Right forelimb (tissue), 1 donor: ENCODE measurements at regions not wholly inside any gene's neighbourhood (a gene's known extent, or its start where the extent isn't known, plus 50 kb on each side); places are given as distances from the start of the nearest gene placed in this dataset.

Experiments
- DNase-seq: peaks from one replicate; pipeline ENCODE4 v3.0.0-alpha.2; 2018

DNA sequence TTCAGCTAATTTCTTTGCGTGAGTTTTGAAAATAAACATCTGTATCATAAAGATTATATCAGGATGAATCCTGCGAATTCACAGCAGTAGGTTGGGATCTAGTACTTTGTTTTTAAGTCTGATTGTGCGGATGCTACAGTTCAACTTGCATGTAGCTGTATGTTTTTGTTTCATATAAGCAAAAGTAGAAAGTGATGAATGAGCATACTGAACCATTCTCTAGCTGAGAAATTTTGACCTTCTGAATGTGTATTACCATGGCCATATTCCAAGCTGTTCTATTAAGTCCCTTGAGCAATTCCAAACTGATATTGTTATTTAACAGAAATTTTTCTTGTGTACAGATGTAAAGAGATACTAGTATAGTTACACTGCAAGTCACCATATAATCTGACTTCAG, 358.8 kb upstream of the MEOX2 start:
- no peak for DNase-seq

DNA sequence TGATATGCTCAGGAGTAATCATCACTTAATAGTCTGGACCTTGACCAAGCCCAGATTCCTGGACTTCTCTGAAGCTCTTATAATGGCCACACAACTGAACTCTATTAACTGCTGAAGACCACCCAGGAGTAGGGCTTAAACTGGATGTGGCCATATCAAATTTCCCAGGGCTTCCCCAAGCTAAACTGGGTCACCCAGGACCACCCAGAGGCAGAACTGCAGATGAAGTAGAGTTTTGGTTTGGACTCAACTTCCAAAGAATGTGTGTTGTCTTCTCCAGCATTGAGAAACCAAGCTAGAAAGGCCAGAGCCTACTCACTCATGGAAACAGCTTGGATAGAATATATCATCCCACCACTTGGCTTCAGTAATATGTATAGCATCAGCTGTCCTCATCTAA, 358.2 kb upstream of the MEOX2 start:
- no peak for DNase-seq

DNA sequence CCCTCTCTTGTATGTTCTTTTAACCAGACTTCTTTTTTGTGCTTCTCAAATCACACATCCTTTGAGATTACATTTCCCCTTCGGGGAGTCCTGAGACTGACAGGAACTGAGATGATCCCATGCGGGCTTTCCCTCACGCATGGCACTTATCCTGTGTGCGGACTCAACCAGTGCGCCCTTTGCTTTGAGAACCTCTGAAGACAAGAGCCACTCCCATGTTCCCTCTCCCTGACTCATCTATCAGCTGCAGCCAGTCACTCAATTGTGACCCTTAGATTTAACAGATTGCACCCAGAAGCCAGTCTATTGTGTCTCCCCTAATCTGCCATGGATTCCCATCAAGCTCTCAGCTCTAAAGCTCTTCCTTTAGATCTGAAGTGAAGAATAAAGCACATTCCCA, 353.9 kb upstream of the MEOX2 start:
- DNase-seq, result no peak

DNA sequence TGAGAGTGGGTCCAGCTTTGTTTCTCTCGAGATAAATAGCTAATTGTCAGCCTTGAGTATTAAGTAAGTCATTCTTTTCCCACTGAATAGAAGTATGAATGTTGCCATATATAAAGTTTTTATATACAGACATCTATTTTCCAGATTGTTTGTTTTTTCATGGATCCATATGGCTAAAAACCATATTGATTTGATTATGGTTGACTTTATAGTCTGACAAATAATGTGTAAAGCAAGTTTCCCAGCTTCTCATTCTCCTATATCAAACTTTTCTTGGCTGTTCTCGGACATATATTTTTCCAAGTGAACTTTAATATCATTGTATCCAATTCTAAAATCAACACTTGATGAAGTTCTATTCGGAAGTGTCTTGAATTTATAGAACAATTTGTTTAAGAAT, 352.4 kb upstream of the MEOX2 start:
- no peak for DNase-seq

DNA sequence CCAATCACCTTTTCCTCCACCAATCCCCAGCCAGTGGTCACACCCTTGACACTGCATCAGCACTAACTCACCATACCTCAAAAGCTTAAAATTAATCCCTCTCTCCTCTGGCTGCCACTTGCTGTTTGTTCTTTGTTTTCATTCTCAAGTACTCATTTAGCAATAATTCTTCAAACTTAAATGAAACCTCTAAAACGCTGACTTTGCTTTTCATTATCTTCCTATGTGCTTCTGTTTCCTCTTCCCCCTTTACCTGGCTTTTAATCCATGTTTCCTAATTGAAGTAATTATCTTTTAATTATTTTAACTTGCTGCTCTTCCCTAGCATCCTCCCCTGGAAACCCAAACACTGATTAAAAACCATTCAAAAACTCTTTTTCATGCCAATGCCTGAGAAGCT, 348.9 kb upstream of the MEOX2 start:
- DNase-seq, result no peak

DNA sequence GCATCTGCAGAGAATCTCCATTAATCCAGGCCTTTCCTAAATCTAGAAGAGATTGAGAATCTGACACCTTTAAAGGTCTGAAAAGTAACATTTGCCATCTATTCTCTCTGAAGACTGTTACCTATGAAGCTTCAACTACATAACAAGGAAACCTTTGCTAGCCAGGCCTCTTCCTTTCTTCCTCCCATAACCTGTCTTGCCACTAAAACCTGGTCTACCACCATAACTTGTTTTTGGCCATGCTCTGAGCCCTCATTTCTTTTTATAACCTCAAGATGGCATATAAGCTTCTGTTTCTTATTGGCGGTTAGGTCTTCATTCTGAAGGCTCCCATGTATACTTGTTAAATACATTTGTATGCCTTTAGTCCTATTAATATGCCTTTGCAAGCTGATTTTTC, 348.4 kb upstream of the MEOX2 start:
- DNase-seq, result no peak

DNA sequence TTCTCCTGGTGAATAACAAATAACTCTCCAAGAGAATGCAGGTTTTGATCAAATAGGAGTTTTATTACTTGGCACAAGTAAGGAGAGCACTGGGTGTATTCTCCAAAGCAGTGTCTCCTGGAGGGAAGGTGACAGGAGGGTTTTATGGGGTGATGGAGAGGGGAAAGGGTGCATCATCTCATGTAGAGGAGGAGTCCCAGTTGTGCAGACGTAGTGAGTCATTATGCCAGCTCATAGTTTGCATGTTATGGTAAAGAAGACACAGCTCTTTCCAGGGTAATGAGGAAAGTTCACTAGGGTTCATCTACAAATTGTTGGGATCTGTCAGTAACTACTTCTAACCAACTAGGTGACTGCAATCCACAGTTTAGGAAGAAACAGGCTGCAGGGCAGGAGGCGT, 347.9 kb upstream of the MEOX2 start:
- DNase-seq, result no peak

DNA sequence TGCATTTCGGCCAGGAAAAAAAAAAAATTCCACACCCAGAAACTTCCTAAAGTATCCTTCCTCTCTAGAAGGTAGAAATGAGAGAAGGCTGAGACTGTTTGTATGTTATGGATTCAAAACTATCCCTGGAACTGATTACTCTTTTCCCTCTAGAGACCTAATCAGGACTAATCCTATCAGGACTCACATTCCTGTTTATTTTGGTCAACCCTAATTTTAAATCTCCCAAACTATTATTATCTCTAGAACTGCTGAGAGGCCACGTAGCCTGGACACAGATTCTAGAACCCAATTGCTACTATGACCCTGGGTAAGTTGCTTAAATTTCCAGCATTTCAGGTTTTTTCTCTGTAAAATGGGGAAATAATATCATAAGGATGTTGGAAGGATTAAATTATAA, 346.8 kb upstream of the MEOX2 start:
- no peak for DNase-seq

DNA sequence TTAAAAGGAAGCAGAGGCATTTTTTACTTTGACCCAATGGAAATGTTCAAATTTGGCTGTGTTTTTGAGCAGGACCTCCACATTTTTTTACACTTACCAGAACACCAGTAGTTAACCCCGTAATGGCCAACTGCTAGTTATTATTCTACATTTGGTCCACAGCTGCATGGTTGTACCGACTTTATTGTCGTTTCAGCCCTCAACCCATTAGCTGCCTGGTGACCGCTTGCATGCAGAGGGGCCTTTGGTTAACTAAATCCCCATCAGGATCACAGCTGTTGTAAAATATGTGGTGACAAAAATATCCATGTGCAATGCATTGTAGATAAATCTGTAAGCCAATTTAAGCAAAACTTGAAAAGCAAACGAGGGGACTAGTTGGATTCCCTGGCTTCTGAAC, 342.2 kb upstream of the MEOX2 start:
- DNase-seq, result no peak

DNA sequence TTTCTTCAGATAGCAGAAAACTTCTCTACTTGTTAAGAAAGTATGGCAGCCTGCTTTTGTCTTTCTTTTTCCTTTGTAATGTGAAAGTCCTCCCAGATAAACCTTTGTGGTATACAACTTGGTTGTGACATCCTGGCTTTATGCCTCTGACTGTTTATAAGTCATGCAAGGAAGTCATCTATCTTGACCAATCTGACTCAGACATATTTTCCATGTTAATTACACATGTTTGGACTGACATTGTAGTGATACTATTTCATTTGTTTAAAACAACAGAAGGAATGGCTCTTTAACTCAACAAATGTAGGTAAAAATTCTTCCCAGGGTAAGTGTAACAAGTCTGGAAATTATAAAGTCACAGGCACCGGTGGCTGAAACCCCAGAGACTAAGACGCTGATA, 341.6 kb upstream of the MEOX2 start:
- no peak for DNase-seq

DNA sequence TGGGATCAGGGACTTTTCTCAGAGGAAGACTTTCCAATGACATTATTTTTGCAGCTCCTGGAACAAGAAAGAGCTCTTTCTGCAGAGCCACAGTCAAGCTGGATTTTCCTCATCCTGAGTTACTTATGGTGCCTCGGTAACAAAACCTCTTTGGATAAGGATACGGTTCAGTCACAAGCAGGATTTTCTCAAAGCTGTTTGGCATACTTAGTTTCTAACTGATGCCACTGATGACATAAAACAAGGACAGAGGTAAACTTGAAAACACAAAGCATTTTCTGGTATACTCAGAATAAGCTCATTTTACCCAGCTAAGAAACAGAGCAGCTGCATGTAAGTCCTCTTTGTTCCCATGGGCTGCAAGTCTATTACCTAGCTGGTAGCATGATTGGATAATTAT, 340.9 kb upstream of the MEOX2 start:
- DNase-seq, result no peak

DNA sequence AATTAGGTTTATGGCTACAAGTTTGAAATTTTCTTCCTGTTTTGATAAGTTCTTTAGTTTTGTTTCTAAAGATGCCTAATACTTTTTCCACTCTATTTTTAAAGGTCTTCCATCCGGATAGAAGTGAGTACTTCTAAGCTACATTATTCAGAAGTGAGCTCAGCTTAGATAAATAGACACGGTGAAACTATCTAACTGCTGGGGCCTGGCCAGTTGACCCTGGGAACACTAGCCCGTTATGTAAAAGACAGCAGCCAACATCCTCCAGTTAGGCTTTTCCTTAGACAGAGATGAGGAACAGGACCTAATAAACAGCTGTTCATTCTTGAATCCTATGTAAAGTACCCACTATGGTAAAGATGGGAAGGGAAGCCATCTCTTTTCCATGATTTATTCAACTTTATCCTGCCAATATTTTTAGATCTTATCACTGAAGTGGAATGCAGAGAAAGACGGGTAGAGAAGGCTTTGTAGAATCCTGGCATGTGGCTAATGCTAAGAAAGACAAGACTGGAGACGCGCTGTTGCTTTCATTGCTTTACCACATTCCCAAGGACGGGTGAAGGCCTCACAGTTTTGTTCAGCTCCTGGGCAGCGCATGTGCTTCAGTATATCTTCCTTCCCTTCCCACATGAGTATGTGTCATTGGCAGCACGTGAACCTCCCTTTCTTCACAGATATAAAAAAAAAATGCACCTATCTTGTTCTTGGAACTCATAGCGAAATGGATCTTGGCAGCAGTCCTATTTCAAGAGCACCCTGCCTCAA, 340.0 kb upstream of the MEOX2 start:
- DNase-seq, result no peak

DNA sequence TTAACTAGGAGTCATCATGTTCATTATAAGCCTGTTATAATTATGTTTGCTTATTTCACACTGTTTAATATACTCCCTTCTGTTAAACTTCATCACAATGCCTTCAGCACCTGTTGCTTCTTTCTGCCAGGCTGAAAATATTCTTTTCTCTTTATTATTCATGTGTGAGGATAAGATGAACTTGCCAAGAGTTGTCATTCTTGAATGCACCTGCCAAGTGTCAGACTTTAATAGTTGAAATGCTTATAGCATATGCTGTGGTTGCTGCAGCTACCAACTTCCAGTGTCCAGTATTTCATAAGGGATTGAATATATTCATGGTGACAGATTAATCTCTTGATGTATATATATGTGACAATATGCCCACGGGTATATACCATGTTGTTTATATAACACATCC, 339.2 kb upstream of the MEOX2 start:
- no peak for DNase-seq

DNA sequence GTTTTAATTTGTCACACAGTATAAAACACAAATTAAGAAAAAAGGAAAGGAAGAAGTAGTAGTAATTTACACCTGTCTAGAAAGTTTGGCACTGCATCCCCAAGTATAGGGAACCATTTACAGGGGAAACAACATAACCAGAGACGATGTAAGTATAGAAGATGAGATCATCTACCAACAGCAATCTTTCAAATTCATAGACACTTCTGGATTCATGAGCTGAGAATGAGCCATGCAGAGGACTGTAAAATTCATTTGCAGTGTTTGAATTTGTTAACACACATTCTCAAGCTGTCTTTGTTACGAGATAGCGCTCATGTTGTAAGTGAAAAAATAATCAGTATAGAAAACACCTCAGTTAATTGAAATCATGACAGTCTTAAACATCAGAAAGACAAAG, 337.0 kb upstream of the MEOX2 start:
- DNase-seq, result no peak

DNA sequence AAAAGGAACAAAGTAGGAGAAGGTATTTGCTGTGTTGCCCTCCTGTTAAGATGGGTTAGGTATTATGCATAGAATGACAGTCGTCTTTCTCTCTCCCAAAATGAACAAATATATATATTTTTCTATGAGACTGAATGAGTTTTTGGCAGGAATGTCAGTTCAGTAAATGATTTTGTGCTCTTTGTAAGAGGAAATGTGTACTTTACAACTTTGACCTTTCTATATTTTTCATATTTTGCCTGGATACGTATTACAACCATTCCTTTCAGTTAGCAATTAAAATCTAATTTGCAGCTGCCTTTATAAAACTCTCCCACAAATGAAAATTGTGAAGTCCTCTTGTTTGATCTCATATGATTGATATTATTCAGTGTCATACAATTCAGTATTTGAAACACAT, 336.6 kb upstream of the MEOX2 start:
- no peak for DNase-seq

DNA sequence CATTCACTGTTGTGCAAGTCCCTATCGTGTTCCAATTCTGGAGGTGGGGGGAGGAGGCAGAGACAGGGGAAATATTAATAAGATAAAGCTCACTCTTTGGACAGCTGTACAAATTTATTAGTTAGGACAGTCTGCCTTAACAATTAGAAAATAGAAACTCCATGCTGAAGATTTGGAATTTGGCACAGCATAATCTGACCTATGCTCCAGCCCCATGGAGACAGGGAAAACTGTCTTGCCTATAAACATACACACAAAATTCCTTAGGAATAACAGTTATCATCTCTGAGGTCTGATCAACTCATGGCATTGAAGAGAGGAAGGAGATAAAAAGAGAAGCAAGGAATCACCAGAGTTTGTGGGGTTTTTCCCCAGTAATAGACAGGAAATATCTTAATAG, 335.4 kb upstream of the MEOX2 start:
- DNase-seq, result no peak

DNA sequence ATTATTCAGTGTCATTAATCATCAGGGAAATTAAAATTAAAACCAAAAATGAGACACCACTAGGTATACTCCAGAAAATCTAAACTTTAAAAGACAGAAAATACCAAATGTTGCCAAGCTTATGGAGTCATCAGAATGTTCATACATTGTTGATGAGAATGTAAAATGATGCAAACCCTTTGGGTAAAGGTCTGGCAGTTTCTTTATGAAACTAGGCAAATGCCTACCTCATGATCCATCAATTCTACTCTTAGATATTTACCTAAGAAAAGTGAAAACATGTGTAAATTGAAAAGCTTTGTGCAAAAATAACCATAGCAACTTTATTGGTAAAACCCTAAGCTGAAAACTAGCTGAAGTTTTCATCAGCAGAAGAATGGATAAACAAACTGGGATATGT, 329.5 kb upstream of the MEOX2 start:
- no peak for DNase-seq

DNA sequence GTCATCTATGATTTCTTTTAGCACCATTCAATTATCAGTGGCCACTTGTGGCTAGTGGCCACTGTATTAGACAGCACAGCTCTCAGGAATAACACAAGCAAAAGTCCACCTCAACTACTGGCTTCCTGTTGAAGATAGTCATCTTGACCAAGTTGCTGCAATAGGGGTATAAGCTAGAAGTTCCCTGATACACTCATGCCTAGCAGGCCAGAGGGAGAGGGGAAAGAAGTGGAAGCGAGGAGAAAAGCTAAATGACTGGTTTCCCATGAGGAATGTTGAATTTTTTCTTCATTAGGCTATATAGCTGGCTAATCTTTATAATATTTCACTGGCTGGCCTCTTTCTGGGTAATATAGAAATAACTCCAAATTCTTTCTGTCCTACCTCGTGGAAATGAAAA, 327.5 kb upstream of the MEOX2 start:
- DNase-seq, result no peak

DNA sequence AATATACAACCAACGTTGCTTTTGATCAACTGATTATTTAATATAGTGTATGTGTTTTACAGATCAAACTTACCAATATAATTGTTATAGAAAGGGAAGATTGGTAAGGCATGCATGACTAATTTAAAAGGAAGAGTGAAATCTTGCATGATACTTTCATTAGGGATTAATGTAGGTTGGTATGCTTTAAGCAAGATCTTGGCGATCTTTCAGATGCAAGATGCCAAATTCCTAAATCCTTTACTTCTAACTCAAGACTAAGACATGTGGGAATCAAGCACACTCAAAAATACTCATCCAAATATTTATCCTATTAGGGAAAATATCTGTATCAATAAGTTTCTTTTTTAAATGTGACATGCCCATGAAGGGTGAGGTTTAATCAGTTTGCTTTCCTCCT, 321.4 kb upstream of the MEOX2 start:
- no peak for DNase-seq

DNA sequence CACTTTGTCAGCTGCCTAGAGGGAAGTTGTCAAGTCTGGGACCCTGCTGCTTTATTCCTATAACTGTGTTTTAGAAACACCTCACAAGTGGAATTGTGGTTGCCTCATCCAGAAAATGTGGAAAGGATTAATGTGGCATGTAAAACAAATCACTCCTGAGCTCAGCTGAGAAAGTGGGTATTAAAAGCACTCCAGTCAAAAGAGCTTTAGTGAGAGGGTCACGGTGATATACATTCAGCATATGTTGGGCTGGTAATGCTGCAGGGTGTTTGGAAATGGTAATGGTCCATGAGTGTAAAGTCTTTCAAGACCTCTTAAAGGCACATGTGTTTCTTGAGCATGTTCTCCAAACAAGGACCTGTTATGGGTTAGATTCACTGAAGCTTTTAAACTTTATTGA, 318.2 kb upstream of the MEOX2 start:
- DNase-seq, result no peak

DNA sequence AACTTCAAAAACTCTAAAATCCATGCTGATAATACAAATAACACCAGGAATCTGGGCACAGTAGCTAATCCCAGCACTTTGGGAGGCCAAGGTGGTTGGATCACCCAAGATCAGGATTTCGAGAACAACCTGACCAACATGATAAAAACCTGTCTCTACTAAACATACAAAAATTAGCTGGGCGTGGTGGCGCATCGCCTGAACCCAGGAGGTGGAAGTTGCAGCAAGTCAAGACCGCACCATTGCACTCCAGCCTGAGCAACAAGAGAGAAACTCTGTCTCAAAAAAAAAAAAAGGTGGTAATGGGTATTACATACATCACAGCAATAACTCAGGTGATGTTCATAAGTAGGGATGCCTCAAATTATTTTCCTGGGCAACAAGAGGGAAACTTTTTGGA, 315.0 kb upstream of the MEOX2 start:
- DNase-seq, result no peak

DNA sequence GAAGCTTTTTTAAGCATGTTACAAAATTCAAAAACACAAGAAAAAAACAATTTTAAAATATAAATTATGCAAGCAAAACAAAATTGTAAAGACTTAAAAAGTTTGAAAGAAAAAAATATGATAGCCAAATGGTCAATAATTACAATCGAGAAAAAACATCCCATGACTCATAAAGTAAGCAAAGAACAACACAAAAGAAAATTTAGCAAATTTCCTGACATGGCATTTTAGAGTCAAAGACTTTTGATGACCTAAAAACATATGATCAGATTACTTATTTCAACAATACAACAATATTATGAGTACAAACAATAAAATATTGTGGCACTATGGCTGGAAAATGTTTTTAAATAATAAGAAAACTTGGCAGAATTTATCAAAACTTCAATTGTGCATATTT, 312.1 kb upstream of the MEOX2 start:
- DNase-seq, result no peak

DNA sequence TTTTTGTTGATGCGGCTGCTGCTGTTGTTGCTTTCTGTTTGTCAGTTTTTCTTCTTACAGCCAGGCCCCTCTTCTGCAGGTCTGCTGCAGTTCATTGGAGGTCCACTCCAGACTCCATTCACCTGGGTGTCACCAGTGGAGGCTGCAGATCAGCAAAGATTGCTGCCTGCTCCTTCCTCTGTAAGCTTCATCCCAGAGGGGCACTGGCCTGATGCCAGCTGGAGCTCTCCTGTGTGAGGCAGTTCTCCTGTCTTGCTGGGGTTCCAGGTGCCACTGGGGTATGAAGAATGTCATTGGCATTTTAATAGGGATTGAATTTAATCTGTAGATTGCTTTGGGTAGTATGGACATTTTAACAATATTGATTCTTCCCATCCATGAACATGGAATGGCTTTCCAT, 308.5 kb upstream of the MEOX2 start:
- DNase-seq, result no peak

DNA sequence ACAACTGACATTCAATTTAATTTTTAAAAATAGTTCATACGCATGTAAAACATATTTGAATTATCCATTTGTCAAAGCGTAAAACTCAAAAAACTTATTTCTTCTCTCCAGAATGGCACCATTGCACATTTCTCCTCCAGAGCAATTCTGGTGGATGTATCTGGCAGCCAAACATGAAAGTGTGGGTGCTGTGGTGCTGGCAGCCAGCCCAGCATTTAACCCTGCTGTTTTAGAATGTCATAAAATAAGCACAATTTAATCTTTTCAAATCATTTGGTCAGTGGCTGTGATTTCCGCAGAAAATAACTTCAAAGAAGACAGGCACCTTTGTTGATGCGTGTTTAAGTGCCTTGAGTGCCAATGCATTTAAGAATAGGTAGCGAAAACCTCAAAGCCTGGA, 302.7 kb upstream of the MEOX2 start:
- DNase-seq, result no peak

DNA sequence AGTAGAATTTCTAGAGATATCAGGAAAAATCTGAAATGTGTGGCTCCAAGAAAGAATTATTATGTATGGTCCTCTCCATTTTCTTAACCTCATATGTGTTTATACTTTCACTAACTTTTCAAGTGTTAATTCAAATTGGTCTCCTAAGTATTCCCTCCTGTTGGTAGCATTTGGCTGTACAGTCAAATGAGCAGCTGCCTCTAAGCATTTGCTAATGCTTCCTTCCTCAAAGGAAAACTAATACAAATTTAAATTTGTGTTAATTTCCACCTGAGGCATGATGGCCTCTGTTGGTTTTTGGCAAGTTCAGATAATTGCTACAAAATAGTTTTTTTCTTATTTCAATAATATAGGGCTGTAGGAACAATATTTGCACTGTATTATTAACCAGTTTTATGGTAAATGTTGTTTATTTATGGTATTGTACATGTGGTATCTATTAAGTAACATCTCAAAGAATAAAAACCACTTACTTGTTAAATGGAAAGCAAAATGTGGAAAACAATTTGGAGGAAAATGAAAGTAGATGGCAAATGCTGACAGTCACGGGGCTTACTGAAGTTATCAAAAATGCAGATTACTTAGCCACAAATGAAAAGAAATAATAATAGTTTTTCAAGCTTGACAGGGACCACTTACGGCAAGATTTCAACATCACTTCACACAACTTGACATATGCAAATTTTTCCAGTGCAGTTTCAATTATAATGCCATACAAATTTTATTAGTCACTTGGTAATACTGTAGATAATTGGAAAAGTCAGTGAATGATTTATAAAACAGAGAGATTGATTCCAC, 299.3 kb upstream of the MEOX2 start:
- no peak for DNase-seq
